HG02973 (cell line): ENCODE measurements at regions not wholly inside any gene's neighbourhood (a gene's known extent, or its start where the extent isn't known, plus 50 kb on each side); places are given as distances from the start of the nearest gene placed in this dataset.

Experiments used
- ATAC-seq: cut with Tn5 transposase; IDR thresholded peaks from one replicate; pipeline ENCODE4 v1.9.1; 2021; ENCODE audit warnings: moderate library complexity; ENCODE audit not compliant: unreplicated experiment

DNA sequence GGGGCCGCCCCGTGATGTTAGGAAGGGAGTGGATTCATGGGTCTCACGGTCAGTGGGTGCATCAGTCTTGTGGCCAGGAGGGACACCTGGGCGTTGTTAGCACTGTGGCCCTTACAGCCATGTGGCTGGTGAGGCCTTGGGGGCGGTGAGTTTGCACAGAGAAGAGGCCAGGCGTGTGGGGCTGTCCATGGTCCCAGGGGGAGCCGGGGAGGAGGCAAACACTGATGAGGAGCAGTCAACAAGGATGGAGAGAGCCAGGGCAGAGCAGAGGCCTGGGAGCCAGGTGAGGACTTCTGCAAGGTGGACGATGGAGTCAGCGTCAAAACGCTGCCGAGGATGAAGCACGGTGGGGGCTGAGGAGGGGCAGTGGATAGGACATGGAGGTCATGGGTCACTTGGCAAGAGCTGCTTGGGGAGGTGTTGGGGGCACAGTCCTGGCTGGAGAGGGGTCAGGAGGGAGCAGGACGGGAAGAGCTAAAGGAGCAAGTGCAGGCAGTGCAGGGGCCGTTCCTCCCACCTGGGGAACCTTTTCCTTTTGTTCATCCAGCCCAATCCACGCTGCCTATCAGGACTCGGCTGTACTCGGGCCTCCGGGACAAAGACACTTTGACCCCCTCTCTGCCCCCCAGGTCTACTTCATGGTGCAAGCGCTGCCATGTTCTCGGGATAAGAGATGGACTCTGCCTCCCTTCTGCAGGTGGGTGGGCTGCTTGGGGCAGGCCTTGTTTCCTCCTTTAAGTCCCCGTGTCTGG is 801.1 kb downstream of the TBC1D22A start:
- no peak for ATAC-seq

DNA sequence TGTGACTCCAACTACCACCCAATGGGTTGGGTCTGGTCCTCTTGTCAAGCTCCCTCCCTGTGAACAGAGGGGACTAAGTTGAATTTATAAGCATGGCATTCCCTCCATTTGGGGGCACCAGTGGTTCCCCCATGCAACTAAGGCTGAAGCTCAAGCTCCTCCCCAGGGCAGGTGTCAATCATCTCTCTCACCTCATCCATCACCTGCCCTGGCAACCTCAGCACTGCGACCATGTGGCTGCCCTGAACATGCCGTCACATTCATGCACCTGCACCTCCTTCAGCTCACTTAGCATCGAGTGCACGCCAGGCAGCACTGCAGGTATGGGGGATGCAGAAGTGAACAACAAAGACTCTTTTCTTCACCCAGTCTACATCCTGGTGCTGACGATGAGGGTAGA is 799.3 kb downstream of the TBC1D22A start:
- ATAC-seq: no peak

DNA sequence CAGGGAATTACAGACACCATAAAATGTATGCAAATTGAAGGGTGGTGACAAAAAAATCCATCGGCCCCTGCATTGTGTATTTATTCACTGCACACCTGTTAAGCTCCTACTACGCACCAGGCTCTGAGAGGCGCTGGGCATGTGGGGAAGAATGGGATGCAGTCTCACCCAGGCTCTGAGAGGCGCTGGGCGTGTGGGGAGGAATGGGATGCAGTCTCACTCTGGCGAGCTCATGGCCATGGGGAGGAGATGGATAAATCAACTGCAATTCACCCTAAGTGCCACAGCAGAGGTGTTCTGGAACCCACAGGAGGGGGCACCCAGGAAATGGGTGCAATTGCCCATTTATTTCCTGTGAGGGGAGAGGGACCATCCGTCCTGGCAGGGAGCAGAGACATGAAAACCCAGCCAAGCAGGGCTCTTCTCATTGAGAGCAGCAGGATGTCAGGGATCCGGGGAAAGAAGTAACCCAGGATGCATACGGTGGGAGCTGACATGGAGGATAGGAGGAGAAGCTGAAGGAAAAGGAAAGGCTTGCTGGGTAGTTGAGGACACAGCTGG is 798.7 kb downstream of the TBC1D22A start:
- ATAC-seq: no peak

DNA sequence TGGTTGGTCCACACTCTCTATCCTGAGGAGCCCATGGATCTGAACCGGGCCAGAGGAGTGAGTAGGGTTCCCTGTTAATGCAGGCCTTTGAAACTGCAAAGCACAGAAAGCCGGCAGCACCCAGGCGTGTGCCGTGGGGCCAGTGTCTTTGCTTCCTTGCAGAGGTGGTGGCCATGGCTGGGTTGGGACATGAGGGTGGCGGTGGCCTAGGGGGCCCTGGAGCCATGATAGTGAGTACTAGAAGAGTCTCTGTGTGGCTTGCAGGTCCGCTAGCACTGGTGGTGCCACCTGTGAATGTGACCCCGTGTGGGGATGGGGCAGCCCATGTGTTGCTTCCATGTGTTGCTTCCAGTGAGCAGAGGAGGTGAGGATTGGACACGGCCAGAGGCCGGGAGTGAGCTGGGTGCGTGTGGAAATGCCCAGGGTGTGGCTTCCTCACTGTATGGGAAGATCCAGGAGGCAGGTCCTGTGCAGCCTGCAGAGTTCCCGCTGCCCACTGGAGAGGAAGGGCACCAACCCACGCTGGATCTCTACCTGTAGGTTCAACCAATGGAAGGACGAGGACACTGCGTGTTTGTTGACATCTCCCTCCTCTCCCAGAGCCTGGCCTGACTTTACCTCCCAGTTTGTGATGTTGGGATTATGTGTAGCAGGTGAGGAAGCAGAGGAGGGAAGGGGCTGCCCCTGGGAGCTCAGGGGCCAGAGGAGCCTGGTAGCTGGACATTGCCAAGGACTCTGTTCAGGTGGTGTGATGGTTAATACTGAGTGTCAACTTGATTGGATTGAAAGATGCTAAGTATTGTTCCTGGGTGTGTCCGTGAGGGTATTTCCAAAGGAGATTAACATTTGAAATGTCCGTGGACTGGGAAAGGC is 796.6 kb downstream of the TBC1D22A start:
- ATAC-seq: no peak

DNA sequence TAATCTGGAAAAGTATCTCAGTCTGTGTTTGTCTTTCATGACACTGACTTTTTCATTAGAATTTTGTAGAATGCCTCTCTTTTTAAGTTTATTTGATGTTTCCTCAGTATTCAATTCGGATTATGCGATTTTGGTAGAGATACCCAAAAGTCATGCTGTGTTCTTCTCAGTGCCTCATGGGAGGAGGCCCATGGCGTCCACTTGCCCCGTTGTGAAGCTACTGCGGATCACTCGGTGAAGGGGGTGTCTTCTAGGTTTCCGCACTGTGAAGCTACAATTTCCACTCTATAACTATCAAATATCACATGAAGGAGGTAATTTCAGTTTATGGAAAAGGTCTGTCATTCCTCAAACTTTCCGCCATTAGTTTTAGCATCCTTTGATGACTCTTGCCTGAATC is 794.0 kb downstream of the TBC1D22A start:
- no peak for ATAC-seq

DNA sequence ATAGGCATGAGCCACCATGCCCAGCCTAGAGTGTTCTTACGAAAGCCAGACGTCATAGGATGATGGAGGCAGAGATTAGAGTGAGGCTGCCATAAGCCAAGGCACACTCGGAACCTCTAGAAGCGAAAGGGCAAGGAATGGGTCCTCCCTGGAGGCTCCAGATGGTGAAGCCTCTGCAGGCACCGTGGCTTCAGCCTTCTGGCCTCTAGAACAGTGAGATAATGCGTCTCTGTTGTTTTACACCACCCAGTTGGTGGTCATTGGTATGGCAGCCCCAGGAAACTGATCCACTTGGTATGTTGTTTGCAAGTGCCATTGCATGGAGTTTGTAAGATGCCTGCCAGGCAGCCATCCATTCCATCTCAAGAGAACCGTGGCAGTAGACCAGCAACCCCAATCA is 791.0 kb downstream of the TBC1D22A start:
- ATAC-seq: no peak

DNA sequence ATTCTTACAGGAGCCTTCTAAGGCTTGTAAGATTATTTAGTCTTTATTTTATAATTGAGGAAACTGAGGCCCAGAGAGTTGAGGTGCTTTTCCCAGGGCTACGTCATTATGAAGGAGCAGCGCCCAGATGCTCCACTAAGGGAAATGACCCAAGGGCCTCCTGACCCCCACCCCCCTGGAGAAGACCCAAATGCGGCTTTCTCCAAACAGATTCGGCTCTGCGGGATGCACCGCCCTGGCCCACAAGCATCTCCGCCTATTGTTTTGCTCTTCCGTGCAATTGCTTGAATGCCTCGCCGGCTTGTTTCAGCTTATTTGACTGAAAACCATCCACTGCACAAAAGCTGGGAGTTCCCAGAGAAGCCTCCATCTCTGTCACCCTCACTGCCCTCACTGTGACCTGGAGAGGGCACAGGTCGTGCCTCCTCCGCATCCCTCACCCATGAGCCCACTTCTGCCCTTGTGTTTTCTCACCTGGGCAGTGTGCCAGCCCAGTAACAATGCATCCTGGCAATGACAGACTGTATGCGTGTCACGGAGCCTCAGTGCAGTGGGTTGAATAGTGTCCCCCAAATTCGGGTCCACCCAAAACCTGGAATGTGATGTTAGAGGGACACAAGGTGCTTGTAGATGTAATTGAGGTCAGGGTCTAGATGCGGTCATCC is 790.2 kb downstream of the TBC1D22A start:
- ATAC-seq: no peak

DNA sequence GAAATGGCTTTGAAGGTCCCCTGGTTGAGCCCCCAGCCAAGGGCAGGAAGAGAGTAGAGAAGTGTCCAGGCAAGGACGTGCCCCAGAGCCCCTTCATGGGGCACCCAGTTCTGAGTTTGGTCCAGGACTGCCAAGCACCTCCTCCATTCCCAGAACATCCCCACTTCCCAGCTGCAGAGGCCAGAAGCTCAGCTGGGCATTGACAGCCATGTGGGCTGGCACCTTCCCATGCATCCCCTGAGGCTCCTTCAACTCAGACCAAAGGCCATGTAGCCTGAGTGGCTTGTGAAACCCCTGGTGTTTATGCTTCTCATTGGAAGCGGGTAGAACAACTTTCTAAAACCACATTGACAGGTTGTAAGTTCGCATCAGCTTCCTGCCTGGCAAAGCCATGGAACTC is 789.6 kb downstream of the TBC1D22A start:
- no peak for ATAC-seq

DNA sequence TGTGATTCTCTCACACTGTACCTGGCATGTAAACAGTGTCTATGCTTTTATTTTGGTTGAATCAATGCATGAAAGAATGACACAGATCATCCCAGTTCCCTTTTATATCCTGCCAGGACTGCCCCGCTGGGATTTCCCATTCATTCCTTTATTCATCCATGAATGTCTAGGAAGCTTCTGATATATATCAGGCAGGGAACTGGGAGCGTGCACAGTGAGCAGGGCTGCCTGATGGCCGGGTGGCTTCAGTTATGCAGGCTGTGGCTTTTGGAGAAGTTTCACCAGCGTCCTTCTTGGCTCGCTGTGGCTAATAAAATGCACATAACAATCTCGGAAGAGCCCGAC is 789.0 kb downstream of the TBC1D22A start:
- no peak for ATAC-seq

DNA sequence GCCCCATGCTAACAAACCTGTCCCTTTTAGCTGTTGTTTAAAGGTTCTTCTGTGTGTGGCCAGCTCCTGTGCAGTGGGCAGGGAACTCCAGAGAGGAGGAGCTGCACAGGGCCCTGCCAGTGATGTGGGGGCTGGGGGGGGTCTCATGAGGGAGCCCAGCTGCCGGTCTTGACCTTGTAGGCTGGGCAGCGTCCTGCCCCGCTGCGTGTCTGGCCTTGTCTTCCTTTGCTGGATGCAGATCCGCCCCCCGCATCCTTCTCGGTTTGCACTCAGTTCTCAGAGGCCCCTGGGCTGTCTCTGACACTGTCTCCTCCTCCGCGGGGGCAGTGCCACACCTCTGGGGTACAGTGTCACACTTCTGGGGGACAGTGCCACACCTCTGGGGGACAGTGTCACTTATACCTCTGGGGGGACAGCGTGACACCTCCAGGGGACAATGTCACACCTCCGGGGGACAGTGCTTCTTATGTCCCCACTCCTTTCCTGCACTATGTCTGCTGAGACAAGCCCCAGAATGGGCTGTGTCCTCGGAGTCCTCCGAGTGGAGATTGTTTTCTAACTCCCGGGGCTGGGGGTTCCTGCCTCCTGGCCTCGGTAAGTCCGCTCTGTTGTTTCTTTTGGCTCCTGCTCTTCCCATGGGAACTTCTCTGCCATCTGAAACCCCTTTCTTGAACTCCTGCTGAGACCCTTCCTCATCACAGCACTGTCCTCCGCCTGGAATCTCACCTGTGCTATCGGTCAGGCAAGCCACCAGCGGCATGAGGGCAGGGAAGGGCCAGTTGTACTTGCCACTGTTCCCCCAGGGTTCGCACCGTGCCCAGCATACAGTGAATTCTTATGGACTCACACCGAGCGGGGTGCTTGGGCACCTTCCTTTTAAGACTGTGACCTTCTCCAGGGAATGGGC is 788.3 kb downstream of the TBC1D22A start:
- ATAC-seq: no peak

DNA sequence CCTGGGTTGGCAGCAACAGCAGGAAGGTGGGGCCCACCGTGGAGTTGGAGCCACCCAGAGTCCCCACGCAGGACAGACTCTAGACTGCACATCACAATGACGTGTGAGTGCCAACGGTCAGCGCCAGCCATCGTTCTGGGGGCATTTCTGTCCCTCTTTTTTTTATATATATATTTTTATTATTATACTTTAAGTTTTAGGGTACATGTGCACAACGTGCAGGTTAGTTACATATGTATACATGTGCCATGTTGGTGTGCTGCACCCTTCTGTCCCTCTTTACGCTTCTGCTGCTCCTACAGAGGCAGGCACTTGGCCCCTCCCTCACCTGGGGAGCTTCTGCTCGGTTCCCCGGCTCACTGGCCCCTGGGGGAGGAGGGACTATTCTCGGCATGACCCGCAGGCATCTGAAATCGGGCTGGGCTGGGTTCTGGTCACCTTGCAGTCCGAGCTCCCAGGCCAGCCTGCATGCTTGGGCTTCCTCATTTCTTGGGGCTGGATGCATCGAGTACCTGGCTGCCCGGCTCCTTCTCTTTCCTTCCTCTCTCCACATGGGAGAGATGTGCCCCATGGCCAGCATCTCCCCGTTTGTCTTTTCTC is 787.4 kb downstream of the TBC1D22A start:
- no peak for ATAC-seq

DNA sequence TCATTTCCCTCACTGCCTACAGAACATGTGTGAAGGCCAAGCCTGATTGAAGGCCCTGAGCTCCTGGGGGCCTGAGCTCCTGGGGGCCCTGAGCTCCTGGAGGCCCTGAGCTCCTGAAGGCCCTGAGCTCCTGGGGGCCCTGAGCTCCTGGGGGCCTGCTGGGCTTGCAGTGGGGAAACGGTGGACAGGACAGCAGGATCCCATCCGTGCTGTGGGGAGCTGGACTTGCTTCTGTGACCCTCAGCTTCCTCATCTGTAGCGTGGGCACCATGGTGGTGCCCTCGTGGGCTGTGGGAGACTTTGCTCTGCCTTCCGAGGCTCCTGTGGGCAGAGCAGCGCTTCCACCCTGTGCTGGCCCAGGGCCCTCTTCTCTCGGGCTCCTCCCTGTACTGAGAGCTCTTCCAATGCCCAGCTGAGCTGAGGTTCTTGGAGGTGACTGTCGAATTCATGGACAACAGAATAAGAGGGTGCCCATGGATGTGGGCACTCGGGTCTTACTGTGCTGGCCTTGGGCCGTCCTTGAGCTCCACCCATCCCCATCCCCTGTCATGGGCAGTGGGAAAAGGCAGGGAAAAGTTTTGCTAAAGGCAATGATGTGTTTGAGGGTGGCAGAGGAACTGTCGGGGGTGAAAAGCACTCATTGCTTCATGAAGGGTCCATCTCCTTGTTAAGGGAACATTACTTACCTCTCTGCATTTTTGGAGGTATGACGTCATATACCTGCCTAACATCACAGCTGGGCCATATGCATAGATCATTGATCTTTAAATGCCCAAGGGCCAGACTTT is 786.7 kb downstream of the TBC1D22A start:
- no peak for ATAC-seq

DNA sequence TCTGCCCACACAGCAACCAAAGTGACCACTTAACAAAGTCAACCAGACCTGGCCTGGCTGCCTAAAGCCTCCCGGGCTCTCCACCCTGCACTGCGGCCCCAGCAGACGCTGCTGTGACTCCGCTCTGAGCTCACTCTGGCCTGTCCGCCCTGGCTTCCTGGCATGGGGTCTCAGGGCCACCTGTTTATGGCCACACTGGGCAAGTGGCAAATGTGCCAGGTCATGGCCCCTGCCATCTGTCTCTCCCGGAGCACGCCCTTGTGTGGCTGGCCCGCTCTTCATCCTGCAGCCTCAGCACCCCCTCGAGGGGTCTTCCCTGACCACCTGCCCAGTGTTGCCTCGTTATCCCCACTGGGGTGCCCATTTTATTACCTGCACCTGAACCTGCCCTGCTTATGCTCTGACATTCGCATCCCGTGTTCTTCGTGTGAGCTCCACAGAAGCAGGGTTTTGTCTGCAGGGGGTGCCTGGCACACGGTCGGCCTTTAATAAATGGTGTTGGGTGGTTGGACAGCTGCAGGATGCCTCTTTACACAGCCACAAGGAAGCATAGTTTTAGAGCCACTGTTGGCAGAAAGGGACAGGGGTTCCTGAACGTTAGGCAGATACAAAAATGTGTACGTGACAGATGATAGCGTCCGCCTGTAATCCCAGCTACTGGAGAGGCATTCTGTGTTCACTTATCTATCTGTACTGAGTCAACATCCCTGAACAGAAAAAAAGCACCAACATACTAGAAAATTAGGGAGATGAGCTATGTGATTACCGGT is 785.6 kb downstream of the TBC1D22A start:
- ATAC-seq: no peak

DNA sequence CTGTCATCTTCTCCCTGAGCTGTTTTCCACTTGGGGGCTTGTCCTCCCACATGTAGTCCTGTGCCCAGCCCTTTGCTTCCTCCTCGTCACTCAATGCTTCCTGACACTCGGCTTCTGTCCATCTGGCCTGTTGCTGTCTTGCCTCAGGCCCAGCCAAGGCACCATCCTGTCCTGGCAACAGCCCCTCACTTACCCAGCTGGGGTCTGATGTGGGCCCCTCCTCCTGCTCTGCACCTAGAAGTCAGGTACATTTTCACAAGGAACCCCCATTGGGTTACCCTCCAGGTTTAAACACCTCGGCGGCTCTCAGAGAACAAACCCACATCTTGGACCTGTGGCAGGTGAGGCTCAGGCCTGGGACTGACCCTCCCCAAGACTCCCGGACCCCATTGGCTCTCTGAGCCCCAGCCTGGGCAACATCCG is 784.8 kb downstream of the TBC1D22A start:
- no peak for ATAC-seq

DNA sequence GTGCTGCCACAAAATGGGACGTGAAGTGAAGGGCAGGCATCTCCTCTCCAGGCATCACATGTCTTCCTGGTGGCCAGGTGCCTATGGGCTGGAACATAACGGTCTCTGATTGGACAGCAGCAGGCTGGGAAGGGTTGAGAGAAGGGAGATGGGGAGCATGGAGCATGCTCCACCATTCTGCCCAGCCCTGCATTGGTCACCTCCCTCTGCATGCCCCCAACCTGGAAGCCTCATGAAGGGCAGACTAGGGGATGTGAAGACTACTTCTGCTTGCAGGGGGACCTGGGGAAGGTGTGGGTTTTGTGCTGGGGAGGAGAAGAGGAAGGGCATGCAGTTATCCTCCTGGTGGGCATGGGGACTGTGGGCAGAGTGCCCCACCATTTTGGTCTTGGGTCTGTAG is 782.2 kb downstream of the TBC1D22A start:
- no peak for ATAC-seq

DNA sequence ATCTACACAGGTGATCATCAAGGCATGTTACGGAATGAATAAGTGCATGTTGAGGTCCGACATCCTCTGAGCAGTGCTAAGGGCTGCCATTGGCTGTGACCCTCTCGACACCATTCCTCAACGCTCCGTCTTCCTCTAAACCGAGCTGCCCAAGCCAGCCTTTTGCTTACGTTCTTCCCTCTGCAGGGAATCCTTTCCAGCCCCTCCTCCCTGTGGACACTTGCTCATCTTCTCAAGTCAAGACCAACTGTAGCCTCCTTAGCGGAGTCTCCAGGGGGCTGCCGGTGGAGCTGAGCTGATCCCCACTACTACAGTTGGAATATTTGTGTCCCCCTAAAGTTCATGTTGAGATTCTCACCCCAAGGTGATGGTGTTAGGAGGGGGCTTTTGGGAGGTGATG is 781.0 kb downstream of the TBC1D22A start:
- no peak for ATAC-seq

DNA sequence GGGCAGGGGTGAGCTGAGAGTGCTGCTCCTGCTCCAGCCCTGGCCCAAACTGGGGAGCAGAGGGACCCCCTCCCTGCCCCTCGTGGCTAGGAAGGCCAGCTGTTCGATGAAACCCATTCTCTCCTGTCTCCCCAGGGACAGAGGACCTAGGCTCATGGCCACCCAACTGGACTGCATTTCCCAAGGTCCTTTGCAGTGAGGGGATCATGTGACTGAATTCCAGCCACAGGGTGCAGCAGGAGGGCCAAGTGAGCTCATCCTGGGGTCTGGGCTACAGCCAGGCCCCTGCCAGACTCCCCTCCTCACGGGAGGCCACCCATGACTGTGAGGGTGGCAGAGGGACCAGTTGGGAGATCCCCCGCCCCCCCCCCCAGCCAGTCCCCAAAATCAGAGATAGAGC is 777.6 kb downstream of the TBC1D22A start:
- no peak for ATAC-seq

DNA sequence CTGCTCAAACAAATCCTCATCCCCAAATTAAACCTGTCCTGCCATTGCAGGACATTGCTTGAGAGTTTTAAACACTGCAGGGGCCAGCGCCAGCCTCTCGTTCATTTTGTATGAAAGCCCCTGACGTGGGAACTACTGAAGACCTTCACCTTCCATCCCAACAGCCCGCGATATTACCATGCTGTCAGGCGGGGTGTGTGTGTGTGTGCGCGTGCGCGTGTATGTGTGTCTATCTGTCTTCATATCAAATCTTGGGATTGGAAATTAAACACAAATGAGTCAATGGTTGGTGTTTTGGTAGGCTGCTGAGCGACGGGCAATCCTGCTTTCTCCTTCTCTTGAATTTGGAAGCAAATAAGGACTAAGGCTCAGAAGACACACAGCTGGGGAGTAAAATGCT is 776.9 kb downstream of the TBC1D22A start:
- no peak for ATAC-seq

DNA sequence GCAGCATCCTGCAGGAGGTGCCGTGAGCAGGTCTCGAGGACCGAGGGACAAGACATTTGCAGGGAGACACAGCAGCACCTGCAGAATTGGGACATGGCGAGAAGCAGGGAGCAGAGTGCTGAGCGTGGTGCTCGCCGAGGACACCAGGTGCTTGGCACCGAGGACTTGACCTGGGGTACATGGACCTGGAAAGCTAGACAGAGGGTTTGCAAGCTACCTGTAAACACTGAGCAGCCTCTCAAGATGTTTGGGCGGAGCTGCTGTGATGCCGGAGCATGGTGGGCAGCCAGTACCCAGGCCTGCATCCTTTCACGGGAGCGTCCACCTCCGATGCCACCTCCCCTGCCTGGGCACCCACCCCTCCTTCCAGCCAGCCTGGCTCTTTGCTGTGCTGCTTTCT is 773.2 kb downstream of the TBC1D22A start:
- ATAC-seq: no peak
